GM21619 (cell line): ENCODE measurements at regions not wholly inside any gene's neighbourhood (a gene's known extent, or its start where the extent isn't known, plus 50 kb on each side); places are given as distances from the start of the nearest gene placed in this dataset.
A peak's percentile ranks its signal among the peaks of the same experiment; 100 is the strongest.

ENCODE experiments used
- ATAC-seq: cut with Tn5 transposase; IDR thresholded peaks from one replicate; pipeline ENCODE4 v1.9.1; 2021; ENCODE audit not compliant: unreplicated experiment

- ATAC-seq: peak; percentile 74
These were observed 286.2 kb upstream of the VRK2 start for GRCh38 chr2:57760381-57760801.

GRCh38 chr2:57776916-57777315 is 269.7 kb upstream of the VRK2 start:
- ATAC-seq: no peak

- ATAC-seq: no peak
These were observed 264.0 kb upstream of the VRK2 start for GRCh38 chr2:57782587-57782986.

- ATAC-seq: no peak
These were observed 253.3 kb upstream of the VRK2 start for GRCh38 chr2:57793310-57793709.

GRCh38 chr2:57796527-57796926 is 250.1 kb upstream of the VRK2 start:
- no peak for ATAC-seq

GRCh38 chr2:57798346-57798745 is 248.3 kb upstream of the VRK2 start:
- no peak for ATAC-seq

GRCh38 chr2:57802243-57802642 is 244.4 kb upstream of the VRK2 start:
- ATAC-seq: no peak

- no peak for ATAC-seq
These were observed 241.6 kb upstream of the VRK2 start for GRCh38 chr2:57804971-57805370.

- peak; percentile 50 for ATAC-seq
These were observed 240.1 kb upstream of the VRK2 start for GRCh38 chr2:57806449-57806968.

- peak; percentile 89 for ATAC-seq
These were observed 237.4 kb upstream of the VRK2 start for GRCh38 chr2:57809230-57809629.

GRCh38 chr2:57821088-57821487 is 225.5 kb upstream of the VRK2 start:
- ATAC-seq: no peak

GRCh38 chr2:57828221-57828620 is 218.4 kb upstream of the VRK2 start:
- ATAC-seq: no peak

GRCh38 chr2:57834666-57835065 is 211.9 kb upstream of the VRK2 start:
- no peak for ATAC-seq

GRCh38 chr2:57842531-57842930 is 204.1 kb upstream of the VRK2 start:
- no peak for ATAC-seq

- ATAC-seq: no peak
These were observed 203.4 kb upstream of the VRK2 start for GRCh38 chr2:57843158-57843557.

GRCh38 chr2:57848723-57849122 is 197.9 kb upstream of the VRK2 start:
- ATAC-seq: no peak

GRCh38 chr2:57849843-57850242 is 196.8 kb upstream of the VRK2 start:
- no peak for ATAC-seq

GRCh38 chr2:57850415-57851130 is 196.0 kb upstream of the VRK2 start:
- ATAC-seq: no peak

- no peak for ATAC-seq
These were observed 191.4 kb upstream of the VRK2 start for GRCh38 chr2:57855212-57855611.

- no peak for ATAC-seq
These were observed 186.9 kb upstream of the VRK2 start for GRCh38 chr2:57859755-57860154.

GRCh38 chr2:57862153-57862552 is 184.5 kb upstream of the VRK2 start:
- ATAC-seq: no peak

- no peak for ATAC-seq
These were observed 183.9 kb upstream of the VRK2 start for GRCh38 chr2:57862727-57863126.

- no peak for ATAC-seq
These were observed 181.7 kb upstream of the VRK2 start for GRCh38 chr2:57864926-57865325.
